OCI-LY1 (cell line): ENCODE measurements at regions not wholly inside any gene's neighbourhood (a gene's known extent, or its start where the extent isn't known, plus 50 kb on each side); places are given as distances from the start of the nearest gene placed in this dataset.

Experiments used
- H2AFZ ChIP-seq: fragments of 200-600 bp; sonication (generic), shearing (Covaris generic); 2 replicates; pipeline ENCODE4 v1.6.0; 2014; ENCODE audit warnings: antibody characterized with exemption, mild to moderate bottlenecking, low read length
- H3F3A ChIP-seq: fragments of 200-600 bp; sonication (generic), shearing (Covaris generic); 2 replicates; pipeline ENCODE4 v1.6.0; 2014; ENCODE audit warnings: mild to moderate bottlenecking, antibody characterized with exemption, low read length, moderate library complexity; ENCODE audit not compliant: insufficient read depth
- H3K27ac ChIP-seq: fragments of 200-600 bp; sonication (generic); 2 replicates; pipeline ENCODE4 v1.5.1; 2014; ENCODE audit warnings: low read length, mixed run types, mild to moderate bottlenecking, low read depth; ENCODE audit not compliant: poor library complexity, severe bottlenecking
- H3K27me3 ChIP-seq: fragments of 200-600 bp; sonication (generic); 2 replicates; pipeline ENCODE4 v1.6.0; 2014; ENCODE audit warnings: antibody characterized with exemption, mild to moderate bottlenecking, low read length, moderate library complexity; ENCODE audit not compliant: insufficient read depth
- H3K36me3 ChIP-seq: fragments of 200-600 bp; sonication (generic); 2 replicates; pipeline ENCODE4 v1.6.1; 2014; ENCODE audit warnings: mild to moderate bottlenecking, antibody characterized with exemption, low read length, moderate library complexity, mixed read lengths; ENCODE audit not compliant: insufficient read depth
- H3K4me1 ChIP-seq: fragments of 200-600 bp; sonication (generic); 2 replicates; pipeline ENCODE4 v1.5.1; 2014; ENCODE audit warnings: mild to moderate bottlenecking, low read length, moderate library complexity; ENCODE audit not compliant: insufficient read depth, severe bottlenecking
- H3K4me2 ChIP-seq: fragments of 200-600 bp; sonication (generic), shearing (Covaris generic); 2 replicates; pipeline ENCODE4 v1.6.1; 2014; ENCODE audit warnings: low read length
- H3K4me3 ChIP-seq: fragments of 200-600 bp; sonication (generic); 2 replicates; pipeline ENCODE4 v1.5.1; 2014; ENCODE audit warnings: low read length, low read depth, mild to moderate bottlenecking, mixed read lengths; ENCODE audit not compliant: poor library complexity, severe bottlenecking
- H3K79me2 ChIP-seq: fragments of 200-600 bp; shearing (Covaris generic); 2 replicates; pipeline ENCODE4 v1.6.1; 2016; ENCODE audit warnings: mixed run types, low read length, mixed read lengths; ENCODE audit not compliant: insufficient read depth
- H3K9ac ChIP-seq: fragments of 200-600 bp; sonication (generic), shearing (Covaris generic); 2 replicates; pipeline ENCODE4 v1.6.1; 2014; ENCODE audit warnings: mild to moderate bottlenecking, low read length, mixed read lengths
- H3K9me2 ChIP-seq: fragments of 200-600 bp; sonication (generic), shearing (Covaris generic); 2 replicates; pipeline ENCODE4 v1.6.1; 2014; ENCODE audit warnings: low read depth, mild to moderate bottlenecking, low read length, mixed read lengths
- H3K9me3 ChIP-seq: fragments of 200-600 bp; shearing (Covaris generic); 2 replicates; pipeline ENCODE4 v1.6.1; 2014; ENCODE audit warnings: low read length, mixed read lengths
- H4K20me1 ChIP-seq: fragments of 200-600 bp; sonication (generic), shearing (Covaris generic); 2 replicates; pipeline ENCODE4 v1.6.0; 2016; ENCODE audit warnings: mild to moderate bottlenecking, low read length; ENCODE audit not compliant: insufficient read depth
- EZH2 ChIP-seq: fragments of 200-600 bp; sonication (generic), shearing (Covaris generic); IDR thresholded peaks from 2 replicates; pipeline ENCODE4 v1.8.0; 2017; ENCODE audit warnings: borderline replicate concordance, mixed run types, mild to moderate bottlenecking, antibody characterized with exemption, low read length, moderate library complexity, mixed read lengths
- TF ChIP-seq, protein P1 (sequence below): fragments of 200-600 bp; sonication (generic), shearing (Covaris generic); IDR thresholded peaks from 2 replicates; pipeline ENCODE4 v1.5.1; 2017; ENCODE audit warnings: mild to moderate bottlenecking, antibody characterized with exemption, low read length, moderate library complexity, mixed read lengths

DNA sequence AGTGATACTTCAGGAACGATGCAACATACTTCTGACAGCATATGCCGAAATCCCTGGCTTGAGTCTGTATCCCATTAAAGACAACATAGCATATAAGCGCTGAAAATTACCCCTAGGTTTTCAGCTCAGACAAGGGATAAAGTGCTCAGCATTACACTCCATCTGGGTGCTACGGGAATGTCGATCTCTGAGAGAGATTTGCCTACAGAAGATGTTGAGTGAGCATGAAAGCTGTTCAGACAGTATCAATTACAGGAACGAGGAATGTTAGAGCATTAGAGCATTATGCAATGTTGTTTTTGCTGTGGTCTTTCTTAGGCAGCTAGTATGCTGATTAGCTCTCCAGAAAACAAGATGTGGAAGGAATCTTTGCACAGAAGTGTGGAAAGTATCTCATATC, 484.5 kb downstream of the LIG4 start:
- Histone ChIP-seq H3K9me3 (no peaks in the 10 kb centered on the region), H3K79me2 (no peaks in the 10 kb centered on the region), H3K9ac (no peak overlapping the region), H3K4me2 (no peak overlapping the region), H3K27me3 (no peaks in the 10 kb centered on the region), H3K9me2 (no peaks in the 10 kb centered on the region), H2AFZ (no peak overlapping the region), H3K27ac (no peak overlapping the region), H3K4me1 (no peaks in the 10 kb centered on the region), H3K36me3 (no peaks in the 10 kb centered on the region), H3F3A (no peaks in the 10 kb centered on the region), H4K20me1 (no peaks in the 10 kb centered on the region), H3K4me3 (no peak overlapping the region)
- TF ChIP-seq EZH2: no peak
- TF ChIP-seq, protein P1, sequence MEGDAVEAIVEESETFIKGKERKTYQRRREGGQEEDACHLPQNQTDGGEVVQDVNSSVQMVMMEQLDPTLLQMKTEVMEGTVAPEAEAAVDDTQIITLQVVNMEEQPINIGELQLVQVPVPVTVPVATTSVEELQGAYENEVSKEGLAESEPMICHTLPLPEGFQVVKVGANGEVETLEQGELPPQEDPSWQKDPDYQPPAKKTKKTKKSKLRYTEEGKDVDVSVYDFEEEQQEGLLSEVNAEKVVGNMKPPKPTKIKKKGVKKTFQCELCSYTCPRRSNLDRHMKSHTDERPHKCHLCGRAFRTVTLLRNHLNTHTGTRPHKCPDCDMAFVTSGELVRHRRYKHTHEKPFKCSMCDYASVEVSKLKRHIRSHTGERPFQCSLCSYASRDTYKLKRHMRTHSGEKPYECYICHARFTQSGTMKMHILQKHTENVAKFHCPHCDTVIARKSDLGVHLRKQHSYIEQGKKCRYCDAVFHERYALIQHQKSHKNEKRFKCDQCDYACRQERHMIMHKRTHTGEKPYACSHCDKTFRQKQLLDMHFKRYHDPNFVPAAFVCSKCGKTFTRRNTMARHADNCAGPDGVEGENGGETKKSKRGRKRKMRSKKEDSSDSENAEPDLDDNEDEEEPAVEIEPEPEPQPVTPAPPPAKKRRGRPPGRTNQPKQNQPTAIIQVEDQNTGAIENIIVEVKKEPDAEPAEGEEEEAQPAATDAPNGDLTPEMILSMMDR: no peak

DNA sequence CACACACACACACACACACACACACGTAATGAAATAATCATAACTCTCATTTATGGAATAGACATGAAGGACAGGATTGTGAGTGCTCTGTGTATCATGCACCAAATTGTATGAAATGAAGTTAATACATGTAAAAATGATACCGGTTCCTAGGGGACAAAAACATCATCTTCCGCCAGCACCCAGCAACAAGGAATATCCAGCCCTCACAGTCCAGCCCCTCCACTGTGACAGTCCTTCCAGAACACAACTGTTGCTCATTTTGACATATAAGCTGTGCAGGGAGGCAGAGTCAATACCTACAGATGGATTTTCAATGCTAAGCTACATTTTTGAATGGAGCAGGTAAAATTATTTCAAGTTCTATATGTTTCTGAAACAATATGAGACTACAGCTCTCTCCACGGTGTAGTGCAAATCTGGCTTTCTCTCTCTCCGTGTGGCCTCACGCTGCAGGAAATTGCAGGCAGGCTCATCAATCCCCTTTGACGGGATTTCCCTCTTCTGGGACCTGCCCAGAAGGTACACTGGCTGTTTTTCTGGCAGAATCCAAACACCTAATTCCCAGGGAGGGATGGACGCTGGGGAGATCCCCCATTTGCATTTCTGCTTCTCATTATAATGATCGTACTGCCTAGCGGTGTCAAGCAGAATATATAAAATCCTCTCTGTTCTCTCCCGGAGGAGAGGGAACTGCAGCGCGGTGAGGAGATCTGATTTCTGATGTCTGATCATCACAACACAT, 494.0 kb downstream of the LIG4 start:
- Histone ChIP-seq H3K9me2 (no peaks in the 10 kb centered on the region), H3K79me2 (no peaks in the 10 kb centered on the region), H3K9ac (no peak overlapping the region), H3K27me3 (no peaks in the 10 kb centered on the region), H3K27ac (no peak overlapping the region), H3K4me3 (no peak overlapping the region), H4K20me1 (no peaks in the 10 kb centered on the region), H3K9me3 (no peaks in the 10 kb centered on the region), H2AFZ (no peak overlapping the region), H3F3A (no peaks in the 10 kb centered on the region), H3K36me3 (no peaks in the 10 kb centered on the region), H3K4me2 (no peak overlapping the region), H3K4me1 (no peaks in the 10 kb centered on the region)
- TF ChIP-seq, protein P1: no peak
- TF ChIP-seq EZH2: no peak

DNA sequence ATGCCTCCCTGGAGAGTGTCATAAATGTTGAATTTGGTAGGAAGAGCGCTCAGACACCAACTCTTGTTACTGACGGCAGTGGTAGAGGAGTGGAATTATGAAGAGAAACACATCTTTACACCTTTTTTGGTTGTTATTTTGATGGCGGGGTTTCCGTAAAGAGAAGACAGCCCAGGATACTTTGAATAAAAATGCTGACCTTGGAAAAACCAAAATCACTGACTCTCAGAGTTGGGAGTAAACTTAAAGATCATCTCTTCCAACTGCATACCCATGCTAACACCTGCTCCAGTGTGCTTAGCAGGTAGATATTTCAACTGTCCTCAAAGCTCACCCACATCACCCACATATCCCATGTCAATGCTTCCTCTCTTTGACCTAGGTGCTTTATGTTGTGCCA, 498.6 kb downstream of the LIG4 start:
- Histone ChIP-seq H4K20me1 (no peaks in the 10 kb centered on the region), H3K9me3 (no peaks in the 10 kb centered on the region), H3K27me3 (no peaks in the 10 kb centered on the region), H3K9ac (no peak overlapping the region), H3K79me2 (no peaks in the 10 kb centered on the region), H3K4me2 (no peak overlapping the region), H2AFZ (no peak overlapping the region), H3F3A (no peaks in the 10 kb centered on the region), H3K4me3 (no peak overlapping the region), H3K36me3 (no peaks in the 10 kb centered on the region), H3K9me2 (no peaks in the 10 kb centered on the region), H3K4me1 (no peaks in the 10 kb centered on the region), H3K27ac (no peak overlapping the region)
- no peak for TF ChIP-seq EZH2
- TF ChIP-seq, protein P1: no peak
